NCI-H345 (cell line): ENCODE measurements at regions not wholly inside any gene's neighbourhood (a gene's known extent, or its start where the extent isn't known, plus 50 kb on each side); places are given as distances from the start of the nearest gene placed in this dataset.
A peak's percentile ranks its signal among the peaks of the same experiment; 100 is the strongest.
"Not testable (repeated sequence)": the region's sequence is repeated elsewhere in the genome, so short reads cannot be mapped to it uniquely, and the experiment has no call there.

Experiments
- DNase-seq: peaks from one replicate; lab custom pipeline; 2025; lab: John Stamatoyannopoulos, UW

- DNase-seq, result peak; percentile 28
These were observed 133.3 kb downstream of the TBC1D2B start for GRCh38 chr15:77944002-77944867.

GRCh38 chr15:77942611-77943211 lies 134.8 kb downstream of the TBC1D2B start:
- DNase-seq, result no peak

- DNase-seq, result not testable (repeated sequence)
These were observed 136.3 kb downstream of the TBC1D2B start for GRCh38 chr15:77941090-77941827.

GRCh38 chr15:77940381-77940947 lies 137.0 kb downstream of the TBC1D2B start:
- DNase-seq, result no peak

- no peak for DNase-seq
These were observed 137.7 kb downstream of the TBC1D2B start for GRCh38 chr15:77939851-77940250.

GRCh38 chr15:77939026-77939425 lies 138.5 kb downstream of the TBC1D2B start:
- not testable (repeated sequence) for DNase-seq

GRCh38 chr15:77938546-77938945 lies 139.0 kb downstream of the TBC1D2B start:
- not testable (repeated sequence) for DNase-seq

- DNase-seq, result not testable (repeated sequence)
These were observed 140.9 kb downstream of the TBC1D2B start for GRCh38 chr15:77936567-77936966.

GRCh38 chr15:77934516-77934915 lies 143.0 kb downstream of the TBC1D2B start:
- DNase-seq, result not testable (repeated sequence)

- DNase-seq, result not testable (repeated sequence)
These were observed 146.6 kb downstream of the TBC1D2B start for GRCh38 chr15:77930907-77931306.

- not testable (repeated sequence) for DNase-seq
These were observed 147.0 kb downstream of the TBC1D2B start for GRCh38 chr15:77930490-77930889.

- not testable (repeated sequence) for DNase-seq
These were observed 150.7 kb downstream of the TBC1D2B start for GRCh38 chr15:77926789-77927188.

GRCh38 chr15:77926296-77926695 lies 151.2 kb downstream of the TBC1D2B start:
- DNase-seq, result not testable (repeated sequence)

- not testable (repeated sequence) for DNase-seq
These were observed 152.4 kb downstream of the TBC1D2B start for GRCh38 chr15:77925101-77925500.

- no peak for DNase-seq
These were observed 155.8 kb downstream of the TBC1D2B start for GRCh38 chr15:77921664-77922063.

GRCh38 chr15:77916966-77917635 lies 160.4 kb downstream of the TBC1D2B start:
- not testable (repeated sequence) for DNase-seq

- not testable (repeated sequence) for DNase-seq
These were observed 161.6 kb downstream of the TBC1D2B start for GRCh38 chr15:77915961-77916330.

GRCh38 chr15:77915261-77915960 lies 162.1 kb downstream of the TBC1D2B start:
- DNase-seq, result no peak

GRCh38 chr15:77914531-77914930 lies 163.0 kb downstream of the TBC1D2B start:
- DNase-seq, result not testable (repeated sequence)

- DNase-seq, result peak; percentile 35
These were observed 167.2 kb downstream of the TBC1D2B start for GRCh38 chr15:77910030-77910911.
